GM21381 (cell line): ENCODE measurements at regions not wholly inside any gene's neighbourhood (a gene's known extent, or its start where the extent isn't known, plus 50 kb on each side); places are given as distances from the start of the nearest gene placed in this dataset.
"Not testable (repeated sequence)": the region's sequence is repeated elsewhere in the genome, so short reads cannot be mapped to it uniquely, and the experiment has no call there.

ENCODE experiments used
- ATAC-seq: cut with Tn5 transposase; IDR thresholded peaks from one replicate; pipeline ENCODE4 v1.9.1; 2021; ENCODE audit warnings: mild to moderate bottlenecking, moderate library complexity; ENCODE audit not compliant: unreplicated experiment

GRCh38 chr12:73902260-73902659, 635.4 kb upstream of the ATXN7L3B start:
- ATAC-seq: no peak

- ATAC-seq: no peak
Measured at GRCh38 chr12:73906757-73907156, 630.9 kb upstream of the ATXN7L3B start.

GRCh38 chr12:73935817-73936216, 601.8 kb upstream of the ATXN7L3B start:
- no peak for ATAC-seq

GRCh38 chr12:73947326-73948026, 590.2 kb upstream of the ATXN7L3B start:
- ATAC-seq: no peak

GRCh38 chr12:73950507-73950906, 587.1 kb upstream of the ATXN7L3B start:
- no peak for ATAC-seq

GRCh38 chr12:73951956-73952703, 585.5 kb upstream of the ATXN7L3B start:
- ATAC-seq: no peak

GRCh38 chr12:73964641-73965040, 573.0 kb upstream of the ATXN7L3B start:
- ATAC-seq: no peak

GRCh38 chr12:73973486-73973885, 564.1 kb upstream of the ATXN7L3B start:
- ATAC-seq: no peak

GRCh38 chr12:73984552-73984951, 553.1 kb upstream of the ATXN7L3B start:
- no peak for ATAC-seq

- ATAC-seq: no peak
Measured at GRCh38 chr12:73991138-73991537, 546.5 kb upstream of the ATXN7L3B start.

GRCh38 chr12:73998894-73999293, 538.7 kb upstream of the ATXN7L3B start:
- ATAC-seq: no peak

- ATAC-seq: no peak
Measured at GRCh38 chr12:74015118-74015517, 522.5 kb upstream of the ATXN7L3B start.

- not testable (repeated sequence) for ATAC-seq
Measured at GRCh38 chr12:74016324-74016723, 521.3 kb upstream of the ATXN7L3B start.

- no peak for ATAC-seq
Measured at GRCh38 chr12:74018849-74019248, 518.8 kb upstream of the ATXN7L3B start.

GRCh38 chr12:74021937-74022336, 515.7 kb upstream of the ATXN7L3B start:
- ATAC-seq: peak; percentile 100

GRCh38 chr12:74031045-74031444, 506.6 kb upstream of the ATXN7L3B start:
- no peak for ATAC-seq

GRCh38 chr12:74033531-74033930, 504.1 kb upstream of the ATXN7L3B start:
- ATAC-seq: no peak

- not testable (repeated sequence) for ATAC-seq
Measured at GRCh38 chr12:74039138-74039537, 498.5 kb upstream of the ATXN7L3B start.

- no peak for ATAC-seq
Measured at GRCh38 chr12:74043343-74043742, 494.3 kb upstream of the ATXN7L3B start.

- no peak for ATAC-seq
Measured at GRCh38 chr12:74049348-74049747, 488.3 kb upstream of the ATXN7L3B start.

- ATAC-seq: no peak
Measured at GRCh38 chr12:74051848-74052247, 485.8 kb upstream of the ATXN7L3B start.

GRCh38 chr12:74066476-74066875, 471.2 kb upstream of the ATXN7L3B start:
- no peak for ATAC-seq
